H9 (cell line): ENCODE measurements at regions not wholly inside any gene's neighbourhood (a gene's known extent, or its start where the extent isn't known, plus 50 kb on each side); places are given as distances from the start of the nearest gene placed in this dataset.

Source experiments
- DNase-seq: peaks from one replicate; pipeline ENCODE4 v3.0.0-alpha.2; 2017
- H2AFZ ChIP-seq: one replicate; pipeline ENCODE4 v1.6.1; 2013; ENCODE audit warnings: mild to moderate bottlenecking, low read length, control low read depth, moderate library complexity
- H2AK5ac ChIP-seq: 2 replicates; pipeline ENCODE4 v1.6.1; 2013; ENCODE audit warnings: low read length, control low read depth, mixed read lengths; ENCODE audit not compliant: insufficient read length
- H2BK120ac ChIP-seq: one replicate; pipeline ENCODE4 v1.6.1; 2013; ENCODE audit warnings: low read depth, mild to moderate bottlenecking, low read length, control low read depth, inconsistent platforms; ENCODE audit not compliant: poor library complexity, severe bottlenecking
- H2BK12ac ChIP-seq: 2 replicates; pipeline ENCODE4 v1.6.1; 2013; ENCODE audit warnings: low read length, control low read depth, mixed read lengths, low read depth; ENCODE audit not compliant: insufficient read length
- H2BK15ac ChIP-seq: 2 replicates; pipeline ENCODE4 v1.6.1; 2013; ENCODE audit warnings: low read depth, low read length, control low read depth
- H2BK20ac ChIP-seq: one replicate; pipeline ENCODE4 v1.6.1; 2013; ENCODE audit warnings: low read depth, mild to moderate bottlenecking, low read length, control low read depth, inconsistent platforms; ENCODE audit not compliant: poor library complexity, severe bottlenecking
- H2BK5ac ChIP-seq: 2 replicates; pipeline ENCODE4 v1.6.1; 2013; ENCODE audit warnings: low read length, control low read depth, mixed read lengths; ENCODE audit not compliant: insufficient read length
- H3K14ac ChIP-seq: 2 replicates; pipeline ENCODE4 v1.6.1; 2013; ENCODE audit warnings: low read length, control low read depth; ENCODE audit not compliant: insufficient read depth
- H3K18ac ChIP-seq: 2 replicates; pipeline ENCODE4 v1.6.1; 2013; ENCODE audit warnings: low read depth, mild to moderate bottlenecking, mixed read lengths, low read length, control low read depth; ENCODE audit not compliant: insufficient read length
- H3K23ac ChIP-seq: 2 replicates; pipeline ENCODE4 v1.6.1; 2013; ENCODE audit warnings: low read length, control low read depth, mixed read lengths, low read depth; ENCODE audit not compliant: insufficient read length
- H3K23me2 ChIP-seq: 2 replicates; pipeline ENCODE4 v1.6.1; 2013; ENCODE audit warnings: low read depth, mild to moderate bottlenecking, mixed read lengths, low read length, control low read depth; ENCODE audit not compliant: insufficient read length, poor library complexity, severe bottlenecking
- H3K27ac ChIP-seq: 2 replicates; pipeline ENCODE4 v1.5.1; 2013; ENCODE audit warnings: low read length, control low read depth, mixed read lengths, low read depth; ENCODE audit not compliant: insufficient read length
- H3K27me3 ChIP-seq: 2 replicates; pipeline ENCODE4 v1.6.1; 2013; ENCODE audit warnings: low read length, control low read depth, inconsistent platforms; ENCODE audit not compliant: insufficient read depth
- H3K4ac ChIP-seq: 2 replicates; pipeline ENCODE4 v1.6.1; 2013; ENCODE audit warnings: low read depth, mild to moderate bottlenecking, control low read depth, inconsistent platforms, low read length, moderate library complexity
- H3K4me1 ChIP-seq: 2 replicates; pipeline ENCODE4 v1.6.1; 2013; ENCODE audit warnings: low read length, control low read depth, inconsistent platforms; ENCODE audit not compliant: insufficient read depth
- H3K4me2 ChIP-seq: 2 replicates; pipeline ENCODE4 v1.6.1; 2013; ENCODE audit warnings: low read length, control low read depth, mixed read lengths; ENCODE audit not compliant: insufficient read length, insufficient read depth
- H3K56ac ChIP-seq: 2 replicates; pipeline ENCODE4 v1.6.1; 2013; ENCODE audit warnings: low read depth, mild to moderate bottlenecking, mixed read lengths, low read length, control low read depth; ENCODE audit not compliant: insufficient read length
- H3K79me1 ChIP-seq: 2 replicates; pipeline ENCODE4 v1.6.1; 2013; ENCODE audit warnings: low read depth, mild to moderate bottlenecking, moderate library complexity, low read length, control low read depth, inconsistent platforms; ENCODE audit not compliant: insufficient read depth, poor library complexity, severe bottlenecking
- H3K79me2 ChIP-seq: 2 replicates; pipeline ENCODE4 v1.6.1; 2013; ENCODE audit warnings: low read length, control low read depth, inconsistent platforms; ENCODE audit not compliant: insufficient read depth
- H3K9ac ChIP-seq: 2 replicates; pipeline ENCODE4 v1.6.1; 2013; ENCODE audit warnings: low read length, control low read depth, mixed read lengths; ENCODE audit not compliant: insufficient read length; ENCODE audit errors: extremely low read depth
- H3K9me3 ChIP-seq: one replicate; pipeline ENCODE4 v1.6.1; 2013; ENCODE audit warnings: low read depth, low read length, inconsistent platforms; ENCODE audit not compliant: control insufficient read depth
- H3T11ph ChIP-seq: one replicate; pipeline ENCODE4 v1.6.1; 2013; ENCODE audit warnings: mild to moderate bottlenecking, low read length, control low read depth, inconsistent platforms
- H4K20me1 ChIP-seq: one replicate; pipeline ENCODE4 v1.6.1; 2013; ENCODE audit not compliant: control insufficient read depth, insufficient read length, insufficient read depth
- H4K5ac ChIP-seq: 2 replicates; pipeline ENCODE4 v1.6.1; 2013; ENCODE audit warnings: low read depth, mild to moderate bottlenecking, mixed read lengths, low read length, control low read depth; ENCODE audit not compliant: insufficient read length
- H4K8ac ChIP-seq: replicated peaks from 2 replicates; pipeline ENCODE4 v1.6.1; 2013; ENCODE audit warnings: low read length, control low read depth, mixed read lengths, low read depth; ENCODE audit not compliant: insufficient read length
- H4K91ac ChIP-seq: 2 replicates; pipeline ENCODE4 v1.6.1; 2013; ENCODE audit warnings: low read depth, mild to moderate bottlenecking, moderate library complexity, mixed read lengths, low read length, control low read depth; ENCODE audit not compliant: insufficient read length
- H3K27ac Mint-ChIP-seq, 3 experiments: 2 replicates in 2 of 3; 3 replicates in 1 of 3; pipeline ENCODE4 v1.8.0; 2020 to 2021; ENCODE audit warnings: mixed read lengths in 3 of 3, mild to moderate bottlenecking in 1 of 3, moderate library complexity in 1 of 3
- H3K27me3 Mint-ChIP-seq: 2 replicates; pipeline ENCODE4 v1.8.0; 2021; ENCODE audit warnings: low read depth, mild to moderate bottlenecking, moderate library complexity, mixed read lengths
- H3K36me3 Mint-ChIP-seq, 3 experiments: 2 replicates in 2 of 3; 3 replicates in 1 of 3; pipeline ENCODE4 v1.8.0; 2020 to 2021; ENCODE audit warnings: low read depth in 3 of 3, mixed read lengths in 3 of 3; ENCODE audit not compliant: insufficient read depth in 1 of 3
- H3K4me1 Mint-ChIP-seq, 2 experiments: 2 replicates each; pipeline ENCODE4 v1.8.0; 2020; ENCODE audit warnings: mixed read lengths in 2 of 2
- H3K4me3 Mint-ChIP-seq, 2 experiments: 2 replicates in 1 of 2; 3 replicates in 1 of 2; pipeline ENCODE4 v1.8.0; 2020 to 2021; ENCODE audit warnings: mild to moderate bottlenecking in 2 of 2, mixed read lengths in 2 of 2, moderate library complexity in 1 of 2
- H3K9me3 Mint-ChIP-seq, 2 experiments: 2 replicates in 1 of 2; 3 replicates in 1 of 2; pipeline ENCODE4 v1.8.0; 2020; ENCODE audit warnings: mild to moderate bottlenecking in 2 of 2, mixed read lengths in 2 of 2, moderate library complexity in 1 of 2
- CTCF ChIP-seq: fragments of 200-600 bp; sonication (generic); conservative IDR thresholded peaks from 3 replicates; pipeline ENCODE4 v1.8.0; 2021; ENCODE audit warnings: antibody characterized with exemption, mild to moderate bottlenecking
- WGBS: extraction: QIAGEN DNeasy Blood & Tissue Kit; methylation state at CpG from one replicate; pipeline ENCODE4 v1.1.7; 2013; ENCODE audit warnings: missing lambda C conversion rate, low lambda C conversion rate, mixed read lengths; ENCODE audit not compliant: insufficient read length; ENCODE audit errors: extremely low coverage; 5-methylcytosine and 5-hydroxymethylcytosine counted together

- Mint-ChIP-seq H3K4me3 (no peak overlapping the region), H3K4me1 (peaks cover 13 to 21% of the 10 kb centered on the region in 2 experiments), H3K36me3 (no peaks in the 10 kb centered on the region), H3K9me3 (peaks cover 0 to 15% of the 10 kb centered on the region in 2 experiments; a peak in 3 of 5 replicates), H3K27ac (no peak overlapping the region), H3K27me3 (no peaks in the 10 kb centered on the region; the same call in 1 of the 2 replicates)
- H3K14ac ChIP-seq, result no peak overlapping the region
- no peak overlapping the region for H4K8ac ChIP-seq
- no peak overlapping the region for H3K4me2 ChIP-seq
- H2BK12ac ChIP-seq, result no peak overlapping the region
- no peak overlapping the region for H3K4ac ChIP-seq
- no peak overlapping the region for H4K91ac ChIP-seq
- H2BK20ac ChIP-seq, result no peak overlapping the region
- H3T11ph ChIP-seq, result no peak overlapping the region
- no peak overlapping the region for H3K27ac ChIP-seq
- H3K23ac ChIP-seq, result no peak overlapping the region
- no peak overlapping the region for H3K56ac ChIP-seq
- no CpG with 5 or more reads among the region's 1 CpG for WGBS
- no peaks in the 10 kb centered on the region for H3K4me1 ChIP-seq
- H3K9ac ChIP-seq, result no peak overlapping the region
- no peak overlapping the region for H2AK5ac ChIP-seq
- H3K9me3 ChIP-seq, result peaks cover 15% of the 10 kb centered on the region
- no peak overlapping the region for H3K18ac ChIP-seq
- TF ChIP-seq CTCF, result no peak
- no peak overlapping the region for H2AFZ ChIP-seq
- DNase-seq, result no peak
- no peaks in the 10 kb centered on the region for H4K20me1 ChIP-seq
- H3K27me3 ChIP-seq, result no peaks in the 10 kb centered on the region
- no peak overlapping the region for H2BK120ac ChIP-seq
- no peak overlapping the region for H2BK15ac ChIP-seq
- H4K5ac ChIP-seq, result no peak overlapping the region
- H3K79me1 ChIP-seq, result no peaks in the 10 kb centered on the region
- no peaks in the 10 kb centered on the region for H3K79me2 ChIP-seq
- no peaks in the 10 kb centered on the region for H3K23me2 ChIP-seq
- H2BK5ac ChIP-seq, result no peak overlapping the region
Measured at GRCh38 chrX:20668550-20668949, 401.8 kb upstream of the RPS6KA3 start.
